Neural crest cell (in vitro differentiated cells): ENCODE measurements at regions not wholly inside any gene's neighbourhood (a gene's known extent, or its start where the extent isn't known, plus 50 kb on each side); places are given as distances from the start of the nearest gene placed in this dataset.

ENCODE experiments used
- DNase-seq: peaks from one replicate; pipeline ENCODE4 v3.0.0; 2021; ENCODE audit warnings: low read depth, mixed read lengths, low spot score
- H3K27ac Mint-ChIP-seq: one replicate; pipeline ENCODE4 v1.8.0; 2021; ENCODE audit warnings: mild to moderate bottlenecking, mixed read lengths; ENCODE audit not compliant: unreplicated experiment
- H3K27me3 Mint-ChIP-seq: 2 replicates; pipeline ENCODE4 v1.8.0; 2021; ENCODE audit warnings: low read depth, mild to moderate bottlenecking, mixed read lengths
- H3K36me3 Mint-ChIP-seq: 2 replicates; pipeline ENCODE4 v1.8.0; 2021; ENCODE audit warnings: low read depth, mild to moderate bottlenecking, mixed read lengths
- H3K4me1 Mint-ChIP-seq: 2 replicates; pipeline ENCODE4 v1.8.0; 2021; ENCODE audit warnings: mixed read lengths
- H3K4me3 Mint-ChIP-seq: one replicate; pipeline ENCODE4 v1.8.0; 2021; ENCODE audit warnings: mild to moderate bottlenecking, mixed read lengths
- H3K9me3 Mint-ChIP-seq: 2 replicates; pipeline ENCODE4 v1.8.0; 2021; ENCODE audit warnings: mixed read lengths
- TF ChIP-seq, protein P1 (sequence below): fragments of 200-600 bp; sonication (generic); conservative IDR thresholded peaks from 2 replicates; pipeline ENCODE4 v1.5.0; 2021; ENCODE audit warnings: antibody characterized with exemption, mild to moderate bottlenecking

- no peak for DNase-seq
- Mint-ChIP-seq H3K4me3 (no peak overlapping the region), H3K27me3 (no peaks in the 10 kb centered on the region), H3K27ac (no peak overlapping the region), H3K36me3 (peaks cover 3% of the 10 kb centered on the region), H3K9me3 (peaks cover 2% of the 10 kb centered on the region), H3K4me1 (no peaks in the 10 kb centered on the region)
- TF ChIP-seq, protein P1, sequence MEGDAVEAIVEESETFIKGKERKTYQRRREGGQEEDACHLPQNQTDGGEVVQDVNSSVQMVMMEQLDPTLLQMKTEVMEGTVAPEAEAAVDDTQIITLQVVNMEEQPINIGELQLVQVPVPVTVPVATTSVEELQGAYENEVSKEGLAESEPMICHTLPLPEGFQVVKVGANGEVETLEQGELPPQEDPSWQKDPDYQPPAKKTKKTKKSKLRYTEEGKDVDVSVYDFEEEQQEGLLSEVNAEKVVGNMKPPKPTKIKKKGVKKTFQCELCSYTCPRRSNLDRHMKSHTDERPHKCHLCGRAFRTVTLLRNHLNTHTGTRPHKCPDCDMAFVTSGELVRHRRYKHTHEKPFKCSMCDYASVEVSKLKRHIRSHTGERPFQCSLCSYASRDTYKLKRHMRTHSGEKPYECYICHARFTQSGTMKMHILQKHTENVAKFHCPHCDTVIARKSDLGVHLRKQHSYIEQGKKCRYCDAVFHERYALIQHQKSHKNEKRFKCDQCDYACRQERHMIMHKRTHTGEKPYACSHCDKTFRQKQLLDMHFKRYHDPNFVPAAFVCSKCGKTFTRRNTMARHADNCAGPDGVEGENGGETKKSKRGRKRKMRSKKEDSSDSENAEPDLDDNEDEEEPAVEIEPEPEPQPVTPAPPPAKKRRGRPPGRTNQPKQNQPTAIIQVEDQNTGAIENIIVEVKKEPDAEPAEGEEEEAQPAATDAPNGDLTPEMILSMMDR = no peak
Observed at GRCh38 chrX:9233141-9233540, 199.2 kb upstream of the FAM9B start.

GRCh38 chrX:9234315-9234714 is 200.4 kb upstream of the FAM9B start:
- Mint-ChIP-seq H3K4me3 (no peak overlapping the region), H3K36me3 (peaks cover 3% of the 10 kb centered on the region), H3K4me1 (no peaks in the 10 kb centered on the region), H3K27ac (no peak overlapping the region), H3K27me3 (no peaks in the 10 kb centered on the region), H3K9me3 (peaks cover 2% of the 10 kb centered on the region)
- TF ChIP-seq, protein P1 = no peak
- no peak for DNase-seq

- no peaks in the 10 kb centered on the region for H3K4me1 Mint-ChIP-seq
- H3K36me3 Mint-ChIP-seq = no peaks in the 10 kb centered on the region
- H3K27me3 Mint-ChIP-seq = no peaks in the 10 kb centered on the region
- TF ChIP-seq, protein P1 = no peak
- no peaks in the 10 kb centered on the region for H3K9me3 Mint-ChIP-seq
- H3K4me3 Mint-ChIP-seq = no peak overlapping the region
- H3K27ac Mint-ChIP-seq = no peak overlapping the region
- no peak for DNase-seq
Observed at GRCh38 chrX:9235722-9236121, 201.8 kb upstream of the FAM9B start.

GRCh38 chrX:9240956-9241355 is 207.0 kb upstream of the FAM9B start:
- no peak overlapping the region for H3K27ac Mint-ChIP-seq
- TF ChIP-seq, protein P1 = no peak
- DNase-seq = no peak
- H3K4me3 Mint-ChIP-seq = no peak overlapping the region
- H3K36me3 Mint-ChIP-seq = peaks cover 3% of the 10 kb centered on the region
- H3K27me3 Mint-ChIP-seq = no peaks in the 10 kb centered on the region
- H3K4me1 Mint-ChIP-seq = no peaks in the 10 kb centered on the region
- peaks cover 3% of the 10 kb centered on the region for H3K9me3 Mint-ChIP-seq

- Mint-ChIP-seq H3K4me1 (no peaks in the 10 kb centered on the region), H3K36me3 (peaks cover 3% of the 10 kb centered on the region), H3K4me3 (no peak overlapping the region), H3K27me3 (no peaks in the 10 kb centered on the region), H3K27ac (no peak overlapping the region), H3K9me3 (peaks cover 3% of the 10 kb centered on the region)
- no peak for DNase-seq
- TF ChIP-seq, protein P1 = no peak
Observed at GRCh38 chrX:9241427-9241826, 207.5 kb upstream of the FAM9B start.
